ENCODE measurements at regions not wholly inside any gene's neighbourhood (a gene's known extent, or its start where the extent isn't known, plus 50 kb on each side); places are given as distances from the start of the nearest gene placed in this dataset.

DNA sequence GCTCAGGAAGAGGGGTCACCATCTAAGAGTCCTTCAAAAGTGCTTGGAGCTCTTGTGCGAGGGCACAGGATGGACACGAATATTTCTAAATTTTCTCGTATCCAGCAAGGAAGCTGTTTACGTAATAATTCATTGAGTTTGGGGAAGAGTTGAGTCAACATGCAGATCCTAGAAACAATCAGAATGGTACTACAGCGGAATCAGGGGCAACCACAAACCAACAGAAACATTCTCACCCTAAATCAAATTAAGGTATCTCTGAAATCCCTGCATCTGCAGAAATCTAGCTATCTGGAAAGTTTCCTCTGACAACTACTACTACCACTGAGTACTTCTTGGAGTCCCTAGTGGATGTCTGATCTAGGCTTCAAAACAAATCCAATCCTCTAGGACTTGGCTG, 352.4 kb downstream of the LTN1 start:
- ATAC-seq, result no peak

- no peak for ATAC-seq
Measured at GRCh38 chr21:28639737-28640136, 352.9 kb downstream of the LTN1 start.

DNA sequence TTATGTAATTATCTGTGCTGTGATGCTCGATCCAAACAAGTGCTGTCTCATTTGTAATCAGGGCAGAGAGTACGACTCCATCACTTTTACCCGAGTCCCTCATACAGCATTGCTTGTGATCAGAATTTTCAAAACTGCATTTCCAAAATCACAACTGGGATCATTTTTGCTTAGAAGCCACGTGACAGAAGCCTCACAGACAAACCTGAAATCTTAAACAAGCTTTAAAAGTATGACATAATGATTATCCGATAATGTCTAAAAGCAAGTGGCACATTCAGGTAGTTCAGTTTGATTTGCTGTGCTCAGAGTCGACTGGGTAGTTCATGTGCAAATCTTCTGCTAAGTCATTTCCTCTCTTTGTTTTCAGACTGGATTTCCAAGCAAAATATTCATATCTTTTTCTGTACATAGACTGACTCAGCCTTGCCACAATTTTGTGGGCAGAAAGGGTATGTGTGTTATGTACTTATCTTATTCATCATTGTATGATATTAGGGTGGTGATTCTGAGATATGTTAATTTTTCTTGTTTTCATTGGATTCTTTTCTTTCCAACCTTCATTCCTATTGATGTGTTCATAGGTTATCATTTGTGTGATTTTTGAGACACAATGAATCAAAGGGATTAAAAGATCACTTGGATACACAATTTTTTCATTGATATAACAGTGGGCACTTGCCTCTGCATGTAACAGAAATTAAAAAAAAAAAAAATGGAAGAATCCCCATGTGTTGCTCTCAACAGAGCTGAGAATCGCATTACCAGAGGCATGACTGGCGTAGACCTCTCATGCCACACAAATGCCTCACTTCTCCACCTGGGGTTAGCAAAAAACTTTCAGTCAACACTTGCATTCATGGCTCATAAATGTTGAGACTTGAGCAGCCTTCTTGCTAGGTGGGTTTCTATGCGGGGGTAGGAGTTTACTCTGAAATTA, 355.7 kb downstream of the LTN1 start:
- peak; percentile 45 for ATAC-seq

- peak; percentile 41 for ATAC-seq
Measured at GRCh38 chr21:28635541-28635940, 357.1 kb downstream of the LTN1 start.

- peak; percentile 77 for ATAC-seq
Measured at GRCh38 chr21:28633839-28634555, 358.7 kb downstream of the LTN1 start.

GRCh38 chr21:28632755-28633408, 359.8 kb downstream of the LTN1 start:
- ATAC-seq, result peak; percentile 94

GRCh38 chr21:28627691-28628090, 365.0 kb downstream of the LTN1 start:
- no peak for ATAC-seq

DNA sequence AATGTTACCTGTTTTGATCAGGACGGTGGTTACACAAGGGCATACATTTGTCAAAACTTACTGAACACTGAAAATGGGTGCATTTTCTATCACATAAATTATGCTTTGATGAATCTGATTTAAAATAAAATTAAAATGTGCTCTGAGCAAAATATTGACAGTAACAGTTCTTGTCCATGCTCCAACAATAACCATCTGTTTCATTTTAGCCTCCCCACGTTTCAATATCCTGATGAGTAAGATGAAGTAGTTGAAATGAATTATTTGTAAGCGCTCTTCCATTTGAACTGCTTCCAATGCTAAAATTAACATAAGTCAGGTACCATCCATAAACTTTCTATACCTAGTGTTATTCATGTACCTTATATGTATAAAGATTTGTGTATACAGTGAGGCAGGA, 365.4 kb downstream of the LTN1 start:
- ATAC-seq, result no peak

DNA sequence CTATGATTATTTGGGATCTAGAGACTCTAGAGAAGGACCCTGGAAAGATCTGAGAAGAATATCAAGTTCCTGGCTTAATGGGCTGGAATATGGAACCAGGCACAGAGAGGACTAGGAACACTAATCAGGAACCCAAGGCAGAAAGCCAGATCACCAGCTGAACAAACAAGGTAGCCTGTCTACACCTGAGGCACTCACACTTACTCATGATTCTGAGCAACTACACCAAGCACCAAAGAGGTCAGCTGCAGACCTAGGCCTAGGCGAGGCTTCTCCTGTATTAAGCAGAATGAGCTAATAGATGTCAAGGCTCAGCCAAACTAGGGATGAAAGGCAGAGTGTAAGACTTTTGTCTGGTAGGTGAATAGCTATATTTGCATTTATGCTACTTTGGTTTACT, 368.1 kb downstream of the LTN1 start:
- ATAC-seq, result peak; percentile 96

GRCh38 chr21:28617300-28617699, 375.4 kb downstream of the LTN1 start:
- no peak for ATAC-seq

- ATAC-seq, result no peak
Measured at GRCh38 chr21:28615276-28615675, 377.4 kb downstream of the LTN1 start.

- ATAC-seq, result no peak
Measured at GRCh38 chr21:28614791-28615190, 377.9 kb downstream of the LTN1 start.

DNA sequence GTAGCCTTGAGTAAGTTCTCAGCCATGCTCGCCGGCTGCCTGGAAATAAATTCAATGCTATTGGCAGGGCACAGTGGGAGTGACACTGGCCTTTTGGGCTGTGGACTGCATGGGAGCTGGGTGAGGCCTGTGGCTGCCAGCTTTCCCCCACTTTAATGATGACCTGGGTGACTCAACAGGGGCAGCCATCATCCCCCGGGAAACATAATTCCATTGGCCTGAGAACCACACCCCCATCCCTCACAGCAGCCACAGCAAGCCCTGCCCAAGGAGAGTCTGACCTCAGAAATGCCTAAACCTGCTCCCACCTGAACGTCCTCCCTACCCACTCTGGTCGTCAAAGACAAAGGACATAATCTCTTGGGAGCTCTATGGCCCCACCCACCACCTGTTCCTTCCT, 384.0 kb downstream of the LTN1 start:
- no peak for ATAC-seq

DNA sequence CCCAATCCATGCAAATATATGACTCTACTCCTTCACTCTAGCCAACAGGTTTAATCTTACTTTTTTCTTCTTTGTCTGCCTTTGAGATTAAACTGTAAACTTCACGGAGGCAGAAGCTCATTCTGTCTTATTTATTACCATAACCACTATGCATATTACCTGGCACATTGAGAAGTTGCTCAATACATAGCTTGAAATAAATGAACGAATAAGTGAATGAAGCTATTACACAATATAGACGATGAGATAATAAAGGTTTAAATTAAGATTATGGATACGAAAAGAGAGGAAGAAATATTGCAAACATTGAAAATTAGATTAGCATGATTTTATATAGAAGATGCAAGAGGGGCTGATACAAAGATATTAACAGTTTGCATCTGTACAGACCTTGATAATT, 385.1 kb downstream of the LTN1 start:
- ATAC-seq, result no peak

- peak; percentile 55 for ATAC-seq
Measured at GRCh38 chr21:28604946-28605537, 387.6 kb downstream of the LTN1 start.

GRCh38 chr21:28602546-28602945, 390.1 kb downstream of the LTN1 start:
- ATAC-seq, result no peak

DNA sequence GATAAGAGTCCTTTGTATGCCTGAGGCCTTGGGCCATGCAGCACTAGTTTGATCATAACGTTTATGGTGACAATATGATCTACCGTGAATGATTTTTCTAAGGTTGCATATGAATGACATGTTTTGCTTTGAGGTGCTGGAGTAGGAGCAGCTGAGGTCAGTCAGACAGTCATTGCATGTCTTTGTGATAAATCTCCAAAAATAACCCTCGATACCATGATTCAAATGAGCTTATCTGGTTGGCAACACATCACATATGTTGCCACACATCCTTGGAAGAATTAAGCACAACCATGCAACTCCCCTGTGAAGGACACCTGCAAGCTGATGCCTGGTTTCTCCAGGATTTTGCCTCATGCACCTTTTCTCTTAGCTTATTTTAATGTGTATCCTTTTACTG, 394.5 kb downstream of the LTN1 start:
- no peak for ATAC-seq

DNA sequence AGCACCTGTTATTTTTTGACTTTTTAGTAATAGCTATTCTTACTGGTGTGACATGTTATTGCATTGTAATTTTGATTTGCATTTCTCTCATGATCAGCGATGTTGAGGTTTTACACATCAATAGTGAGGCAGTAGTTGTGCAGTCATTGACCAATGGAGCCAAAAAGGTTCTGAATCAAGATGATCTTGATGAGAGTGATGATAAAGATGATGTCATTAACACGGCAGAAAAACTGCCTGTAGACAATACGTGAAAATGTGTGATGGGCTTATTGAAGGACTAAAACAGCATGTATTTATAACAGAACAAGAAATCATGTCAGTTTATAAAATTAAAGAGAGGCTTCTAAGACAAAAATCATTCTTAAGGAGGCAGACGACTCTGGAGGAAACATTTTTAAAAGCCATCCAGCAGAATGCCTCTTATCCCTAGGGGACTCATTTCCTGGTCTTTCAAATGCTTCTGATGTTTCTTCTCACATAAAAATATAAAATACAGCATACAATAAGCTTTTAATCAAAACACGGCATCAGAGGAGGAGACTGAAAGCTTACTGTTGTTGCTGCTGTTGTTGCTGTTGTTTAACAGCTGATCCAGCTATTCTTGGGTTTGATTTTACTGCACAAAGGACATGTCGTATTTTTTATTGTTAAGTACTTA, 400.3 kb downstream of the LTN1 start:
- ATAC-seq, result no peak

DNA sequence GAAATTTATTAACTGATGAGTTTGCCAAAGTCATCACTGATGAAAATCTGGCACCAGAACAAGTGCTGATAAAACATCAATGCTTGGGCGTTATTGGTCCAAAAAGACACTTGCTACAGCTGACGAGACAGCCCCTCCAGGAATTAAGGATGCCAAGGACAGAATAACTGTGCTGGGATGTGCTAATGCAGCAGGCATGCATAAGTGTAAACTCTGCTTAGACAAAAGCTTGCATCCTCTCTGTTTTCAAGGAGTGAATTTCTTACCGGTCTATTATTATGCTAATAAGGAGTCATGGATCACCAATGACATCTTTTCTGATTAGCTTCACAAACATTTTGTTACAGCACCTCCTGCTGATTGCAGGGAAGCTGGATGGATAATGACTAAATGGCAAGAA, 402.0 kb downstream of the LTN1 start:
- no peak for ATAC-seq

GRCh38 chr21:28590026-28590425, 402.7 kb downstream of the LTN1 start:
- no peak for ATAC-seq

DNA sequence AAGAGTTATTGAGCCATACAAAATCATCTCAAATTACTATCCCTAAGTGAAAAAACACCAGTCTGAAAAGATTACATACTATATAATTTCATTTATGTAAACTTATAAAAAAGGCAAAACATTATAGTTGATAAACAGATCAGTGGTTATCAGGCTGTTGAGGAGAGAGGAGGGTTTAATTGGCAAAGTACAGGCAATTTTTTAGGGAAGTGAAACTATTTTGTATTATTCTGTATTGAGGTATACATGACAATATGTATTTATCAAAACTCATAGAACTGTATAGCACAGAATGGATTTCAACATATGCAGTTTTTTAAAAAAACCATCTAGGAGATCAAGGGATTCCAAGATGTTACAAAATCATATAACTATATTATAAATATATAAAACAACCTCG, 403.7 kb downstream of the LTN1 start:
- no peak for ATAC-seq

DNA sequence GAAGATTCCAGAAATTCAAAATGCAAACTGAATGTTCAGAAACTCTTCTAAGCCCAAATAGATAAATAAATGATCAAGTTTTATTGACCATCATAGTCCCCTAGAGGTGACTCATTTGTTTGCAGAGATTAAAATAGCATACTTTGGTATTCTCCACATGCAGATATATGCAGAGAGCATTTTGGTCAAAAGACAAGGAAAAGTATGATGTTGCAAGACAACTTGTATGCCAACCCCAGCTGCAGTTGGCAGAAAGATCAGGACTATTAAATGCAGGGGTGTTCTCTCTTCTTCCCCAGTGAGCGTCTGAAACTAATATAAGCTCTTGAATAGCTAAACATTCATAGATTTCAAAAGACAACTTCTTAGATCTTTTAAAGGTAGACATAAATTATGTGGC, 404.9 kb downstream of the LTN1 start:
- ATAC-seq, result no peak

GRCh38 chr21:28581976-28582375, 410.7 kb downstream of the LTN1 start:
- ATAC-seq, result no peak

Measured in esophagus mucosa (tissue), 1 donor.